H1 (cell line): ENCODE measurements at regions not wholly inside any gene's neighbourhood (a gene's known extent, or its start where the extent isn't known, plus 50 kb on each side); places are given as distances from the start of the nearest gene placed in this dataset.

Experiments
- CTCF ChIA-PET: fragments of 300-600 bp; sonication (Branson Sonifier 250); formaldehyde crosslinking; loops from one replicate; lab custom pipeline; 2021; ENCODE audit not compliant: partially characterized antibody; lab: Charles Lee
- POLR2A ChIA-PET: fragments of 300-600 bp; sonication (Branson Sonifier 250); formaldehyde crosslinking; loops from one replicate; lab custom pipeline; 2021; ENCODE audit warnings: inconsistent platforms; ENCODE audit not compliant: partially characterized antibody; lab: Charles Lee
- DNase-seq, 2 experiments: peaks; one replicate each; pipeline versions ENCODE4 v3.0.0 to v3.0.0-alpha.2; 2010 to 2022; ENCODE audit warnings: low spot score in 2 of 2, low read depth in 1 of 2, mixed read lengths in 1 of 2
- FAIRE-seq: peaks from 2 replicates; lab custom pipeline; 2011; peaks lifted over from hg19 to GRCh38; lab: Jason Lieb, UNC
- H2AFZ ChIP-seq: 2 replicates; pipeline ENCODE4 v1.8.1; 2012; ENCODE audit warnings: low read length, inconsistent platforms
- H2AK5ac ChIP-seq: 2 replicates; pipeline ENCODE4 v1.6.1; 2013; ENCODE audit warnings: low read depth, low read length
- H2BK120ac ChIP-seq: replicated peaks from 2 replicates; pipeline ENCODE3; 2013; ENCODE audit warnings: low read depth, low read length, inconsistent platforms
- H2BK12ac ChIP-seq: 2 replicates; pipeline ENCODE4 v1.6.1; 2013; ENCODE audit warnings: low read depth, low read length
- H2BK15ac ChIP-seq: 2 replicates; pipeline ENCODE4 v1.6.1; 2013; ENCODE audit warnings: low read length
- H2BK20ac ChIP-seq: 2 replicates; pipeline ENCODE4 v1.6.1; 2013; ENCODE audit warnings: low read length
- H2BK5ac ChIP-seq: 2 replicates; pipeline ENCODE4 v1.6.1; 2013; ENCODE audit warnings: low read depth, low read length
- H3K14ac ChIP-seq: 2 replicates; pipeline ENCODE4 v1.6.1; 2013; ENCODE audit warnings: inconsistent platforms; ENCODE audit not compliant: insufficient read length
- H3K18ac ChIP-seq: 2 replicates; pipeline ENCODE4 v1.6.1; 2013; ENCODE audit warnings: low read length; ENCODE audit errors: extremely low read depth
- H3K23ac ChIP-seq: 2 replicates; pipeline ENCODE4 v1.6.1; 2013; ENCODE audit warnings: inconsistent platforms; ENCODE audit not compliant: insufficient read length
- H3K23me2 ChIP-seq: 2 replicates; pipeline ENCODE4 v1.6.1; 2013; ENCODE audit warnings: low read depth, low read length
- H3K27ac ChIP-seq: 2 replicates; pipeline ENCODE4 v1.6.1; 2011; ENCODE audit warnings: low read depth, low read length, inconsistent platforms
- H3K27me3 ChIP-seq, 4 experiments: replicated peaks in 1 of 4; 1 replicate in 1 of 4; 2 replicates in 3 of 4; pipeline versions ENCODE4 v1.6.1 to v1.8.1; 2011 to 2013; ENCODE audit warnings: low read length in 3 of 4, mild to moderate bottlenecking in 3 of 4, inconsistent platforms in 2 of 4, mixed read lengths in 2 of 4, moderate library complexity in 1 of 4; ENCODE audit not compliant: control insufficient read depth in 3 of 4, insufficient read depth in 3 of 4; ENCODE audit errors: extremely low read depth in 1 of 4
- H3K36me3 ChIP-seq, 4 experiments: 2 replicates each; pipeline versions ENCODE4 v1.6.1 to v1.8.1; 2011 to 2013; ENCODE audit warnings: mild to moderate bottlenecking in 4 of 4, low read length in 3 of 4, moderate library complexity in 2 of 4, control low read depth in 1 of 4, inconsistent platforms in 1 of 4; ENCODE audit not compliant: insufficient read depth in 4 of 4, control insufficient read depth in 2 of 4
- H3K4ac ChIP-seq: replicated peaks from 2 replicates; pipeline ENCODE3; 2013; ENCODE audit warnings: low read length, low read depth, mixed read lengths, inconsistent platforms; ENCODE audit not compliant: insufficient read length
- H3K4me1 ChIP-seq, 4 experiments: replicated peaks in 1 of 4; 1 replicate in 1 of 4; 2 replicates in 3 of 4; pipeline versions ENCODE4 v1.6.1 to v1.8.1; 2011 to 2013; ENCODE audit warnings: low read length in 3 of 4, inconsistent platforms in 2 of 4, mixed read lengths in 1 of 4; ENCODE audit not compliant: insufficient read depth in 4 of 4, control insufficient read depth in 3 of 4
- H3K4me2 ChIP-seq, 2 experiments: 2 replicates each; pipeline versions ENCODE4 v1.6.1 to v1.8.1; 2011 to 2013; ENCODE audit warnings: low read depth in 2 of 2, low read length in 2 of 2, control low read depth in 1 of 2, inconsistent platforms in 1 of 2, mild to moderate bottlenecking in 1 of 2; ENCODE audit not compliant: insufficient read depth in 1 of 2
- H3K4me3 ChIP-seq, 4 experiments: fragments of 200-600, 300-600 bp in 1 of 4; sonication (generic), shearing (Covaris generic), sonication (Bioruptor Twin) in 1 of 4; 2 replicates each; pipeline versions ENCODE4 v1.5.1 to v1.8.1; 2011 to 2016; ENCODE audit warnings: low read length in 4 of 4, low read depth in 3 of 4, control low read depth in 2 of 4, inconsistent platforms in 2 of 4, mild to moderate bottlenecking in 2 of 4, mixed read lengths in 1 of 4, moderate library complexity in 1 of 4; ENCODE audit not compliant: insufficient read depth in 2 of 4; ENCODE audit errors: extremely low read depth in 1 of 4
- H3K56ac ChIP-seq: replicated peaks from 2 replicates; pipeline ENCODE3; 2013; ENCODE audit warnings: low read depth, mild to moderate bottlenecking, mixed read lengths, low read length, inconsistent platforms; ENCODE audit not compliant: insufficient read length
- H3K79me1 ChIP-seq: 2 replicates; pipeline ENCODE4 v1.6.1; 2013; ENCODE audit warnings: low read depth, low read length, control low read depth
- H3K79me2 ChIP-seq, 2 experiments: 2 replicates each; pipeline versions ENCODE4 v1.6.1 to v1.8.1; 2012 to 2013; ENCODE audit warnings: low read length in 2 of 2, mild to moderate bottlenecking in 2 of 2, inconsistent platforms in 1 of 2; ENCODE audit not compliant: insufficient read depth in 2 of 2, control insufficient read depth in 1 of 2
- H3K9ac ChIP-seq, 4 experiments: replicated peaks in 1 of 4; 1 replicate in 1 of 4; 2 replicates in 3 of 4; pipeline versions ENCODE4 v1.6.1 to v1.8.1; 2011 to 2013; ENCODE audit warnings: low read depth in 3 of 4, low read length in 3 of 4, control low read depth in 2 of 4, mild to moderate bottlenecking in 2 of 4, moderate library complexity in 2 of 4, inconsistent platforms in 1 of 4; ENCODE audit errors: extremely low read depth in 1 of 4
- H3K9me3 ChIP-seq, 2 experiments: 2 replicates each; pipeline versions ENCODE4 v1.6.1 to v1.8.1; 2012 to 2013; ENCODE audit warnings: mild to moderate bottlenecking in 2 of 2, moderate library complexity in 2 of 2, control low read depth in 1 of 2, inconsistent platforms in 1 of 2, low read depth in 1 of 2, low read length in 1 of 2, mixed read lengths in 1 of 2; ENCODE audit not compliant: insufficient read depth in 2 of 2
- H4K20me1 ChIP-seq, 2 experiments: replicated peaks in 1 of 2; 2 replicates each; pipeline versions ENCODE3 to v1.8.1; 2011 to 2013; ENCODE audit warnings: inconsistent platforms in 2 of 2, low read length in 2 of 2, mild to moderate bottlenecking in 1 of 2; ENCODE audit not compliant: insufficient read depth in 2 of 2, control insufficient read depth in 1 of 2
- H4K5ac ChIP-seq: 2 replicates; pipeline ENCODE4 v1.6.1; 2013; ENCODE audit warnings: low read length, low read depth, mixed read lengths, inconsistent platforms; ENCODE audit not compliant: insufficient read length
- H4K8ac ChIP-seq: 2 replicates; pipeline ENCODE4 v1.8.0; 2013; ENCODE audit warnings: mild to moderate bottlenecking, moderate library complexity, low read length, inconsistent platforms; ENCODE audit not compliant: insufficient read depth; ENCODE audit errors: extremely low read depth
- H4K91ac ChIP-seq: replicated peaks from 2 replicates; pipeline ENCODE3; 2013; ENCODE audit warnings: low read length, mixed read lengths, inconsistent platforms; ENCODE audit not compliant: insufficient read length
- ATF3 ChIP-seq: IDR thresholded peaks from 2 replicates; pipeline ENCODE4 v1.6.1; 2011; ENCODE audit warnings: low read depth, mild to moderate bottlenecking, low read length; ENCODE audit not compliant: insufficient read depth
- CHD1 ChIP-seq: IDR thresholded peaks from 2 replicates; pipeline ENCODE4 v1.6.1; 2012; ENCODE audit warnings: low read depth, low read length, improper control_type of control experiment
- JUN ChIP-seq: IDR thresholded peaks from 2 replicates; pipeline ENCODE4 v1.6.1; 2011; ENCODE audit warnings: low read depth, mild to moderate bottlenecking, improper control_type of control experiment, low read length
- NANOG ChIP-seq: IDR thresholded peaks from 2 replicates; pipeline ENCODE4 v1.6.1; 2011; ENCODE audit warnings: low read length, low read depth, mild to moderate bottlenecking, inconsistent platforms; ENCODE audit not compliant: insufficient read depth, poor library complexity, severe bottlenecking
- POLR2AphosphoS5 ChIP-seq: IDR thresholded peaks from 2 replicates; pipeline ENCODE4 v1.6.1; 2011; ENCODE audit warnings: low read depth, low read length
- WGBS, 2 experiments: shearing (Covaris generic) in 1 of 2; methylation state at CpG; one replicate each; pipeline versions ENCODE4 v1.1.6 to v1.1.7; 2013 to 2015; ENCODE audit warnings: low lambda C conversion rate in 2 of 2, mixed read lengths in 2 of 2, inconsistent platforms in 1 of 2, low coverage in 1 of 2, missing lambda C conversion rate in 1 of 2; ENCODE audit not compliant: insufficient replicate concordance in 2 of 2, insufficient coverage in 1 of 2, insufficient read length in 1 of 2; ENCODE audit errors: extremely low coverage in 1 of 2, missing lambda C conversion rate in 1 of 2; 5-methylcytosine and 5-hydroxymethylcytosine counted together

DNA sequence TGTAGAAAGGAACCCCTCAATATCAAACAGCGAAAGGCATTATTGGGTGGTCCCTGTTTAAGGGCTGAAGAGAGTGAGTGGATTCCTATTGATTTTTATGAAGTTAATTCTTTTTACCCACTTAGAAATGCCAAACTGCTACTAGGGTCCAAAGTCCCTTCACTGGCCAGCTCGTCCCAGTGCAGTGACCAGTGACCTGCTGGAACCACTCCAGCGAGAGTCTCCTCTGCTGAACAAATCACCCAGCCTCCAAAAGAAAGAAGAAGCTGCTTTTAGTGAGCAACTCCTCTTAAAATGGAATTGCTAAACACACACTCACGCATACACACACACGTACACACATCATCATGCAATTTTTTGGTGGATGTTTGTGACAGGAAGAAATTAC is 198.2 kb upstream of the PLEKHG7 start:
- FAIRE-seq (no peak), DNase-seq (no peak)
- CTCF ChIA-PET = interaction anchor here (0.7 to 2.8 kb wide), 7 partner anchors 9 to 693 kb away, joined by 3 to 17 read pairs (median 4); no protein-coding TSS in a partner anchor

More for the DNA sequence above, 198.2 kb upstream of the PLEKHG7 start:
- Histone ChIP-seq H3K9me3 (no peaks in the 10 kb centered on the region; a peak in 1 of 4 replicates), H2BK5ac (no peak overlapping the region), H3K23me2 (no peaks in the 10 kb centered on the region), H4K20me1 (no peaks in the 10 kb centered on the region), H2BK12ac (no peak overlapping the region), H4K91ac (no peak overlapping the region), H3K4me3 (no peak overlapping the region), H3K23ac (no peak overlapping the region), H3K36me3 (no peaks in the 10 kb centered on the region), H3K4ac (no peak overlapping the region), H3K27ac (no peak overlapping the region), H3K79me1 (no peaks in the 10 kb centered on the region), H4K8ac (no peak overlapping the region), H3K18ac (no peak overlapping the region), H3K27me3 (no peaks in the 10 kb centered on the region), H3K14ac (no peak overlapping the region), H3K4me1 (peaks cover 0 to 3% (median under 1%) of the 10 kb centered on the region in 4 experiments; a peak in 1 of 7 replicates), H2AK5ac (no peak overlapping the region), H3K9ac (no peak overlapping the region), H2BK15ac (no peak overlapping the region), H3K79me2 (no peaks in the 10 kb centered on the region), H3K4me2 (no peak overlapping the region), H3K56ac (no peak overlapping the region), H2BK20ac (no peak overlapping the region), H2AFZ (peak overlapping the region; percentile 58), H2BK120ac (no peak overlapping the region), H4K5ac (no peak overlapping the region)
- 91% methylated on average over 5 of the region's 5 CpGs; no CpG with 5 or more reads in 1 of the 2 experiments for WGBS, 2 experiments
- TF ChIP-seq CHD1 = no peak
- TF ChIP-seq NANOG = no peak
- TF ChIP-seq ATF3 = no peak
- no peak for TF ChIP-seq JUN
- TF ChIP-seq POLR2AphosphoS5 = no peak
- POLR2A ChIA-PET = interaction anchor here (0.9 kb wide), 1 partner anchor 359 kb away, joined by 4 read pairs; the partner anchor contains the start of gene BTG1
